HepG2 (cell line): ENCODE measurements at regions not wholly inside any gene's neighbourhood (a gene's known extent, or its start where the extent isn't known, plus 50 kb on each side); places are given as distances from the start of the nearest gene placed in this dataset.

Experiments used
- ATAC-seq: fragments of 200-7000 bp; cut with Tn5 transposase; 3 replicates; pipeline ENCODE4 v1.9.1; 2020; ENCODE audit warnings: mild to moderate bottlenecking, moderate library complexity
- BruUV-seq: library from RNA; stranded (reverse); fragments of 400-500 nt; replicated peaks from 2 replicates; lab custom pipeline; 2021; lab: Mats Ljungman, UMichigan
- CTCF ChIA-PET: fragments of 300-600 bp; formaldehyde crosslinking; extraction: SDS; loops from one replicate; lab custom pipeline; 2021; ENCODE audit warnings: low total read pairs, inconsistent platforms, low intra/inter-chr PET ratio; lab: Yijun Ruan, JAX
- POLR2A ChIA-PET: fragments of 350-600 bp; sonication (Branson Sonifier 250); formaldehyde crosslinking; loops from one replicate; lab custom pipeline; 2020; ENCODE audit warnings: antibody characterized with exemption, inconsistent platforms; lab: Yijun Ruan, JAX
- DNase-seq: peaks from one replicate; pipeline ENCODE4 v3.0.0-alpha.2; 2015; ENCODE audit warnings: low spot score
- FAIRE-seq: peaks from 3 replicates; lab custom pipeline; 2011; peaks lifted over from hg19 to GRCh38; lab: Jason Lieb, UNC
- H2AFZ ChIP-seq: one replicate; pipeline ENCODE4 v1.6.1; 2011; ENCODE audit warnings: low read length, inconsistent platforms
- H3K27ac ChIP-seq: fragments of 300-600 bp; 3 replicates; pipeline ENCODE4 v1.8.0; 2011; ENCODE audit warnings: mixed run types, mild to moderate bottlenecking, mixed read lengths, low read length, inconsistent platforms; ENCODE audit not compliant: insufficient read depth; ENCODE audit errors: extremely low read length
- H3K27me3 ChIP-seq, 2 experiments: fragments of 200-600 bp in 1 of 2; 2 replicates in 1 of 2; 3 replicates in 1 of 2; pipeline versions ENCODE4 v1.6.0 to v1.8.0; 2011; ENCODE audit warnings: low read length in 2 of 2, mild to moderate bottlenecking in 2 of 2, moderate library complexity in 2 of 2, inconsistent platforms in 1 of 2; ENCODE audit not compliant: insufficient read depth in 2 of 2, control insufficient read depth in 1 of 2
- H3K36me3 ChIP-seq, 2 experiments: fragments of 200-600 bp in 1 of 2; replicated peaks in 1 of 2; 2 replicates in 1 of 2; 3 replicates in 1 of 2; pipeline versions ENCODE4 v1.5.1 to v1.8.0; 2011; ENCODE audit warnings: low read length in 2 of 2, inconsistent platforms in 1 of 2; ENCODE audit not compliant: insufficient read depth in 2 of 2, control insufficient read depth in 1 of 2
- H3K4me1 ChIP-seq: 2 replicates; pipeline ENCODE4 v1.5.1; 2012; ENCODE audit warnings: low read length, inconsistent platforms; ENCODE audit not compliant: insufficient read depth
- H3K4me2 ChIP-seq: 2 replicates; pipeline ENCODE4 v1.6.0; 2011; ENCODE audit warnings: low read depth, low read length, inconsistent platforms
- H3K4me3 ChIP-seq, 3 experiments: fragments of 200-600 bp in 1 of 3; sonication (generic), shearing (Covaris generic) in 1 of 3; replicated peaks in 1 of 3; 2 replicates each; pipeline ENCODE4 v1.5.1; 2011 to 2016; ENCODE audit warnings: low read length in 3 of 3, inconsistent platforms in 2 of 3, low read depth in 2 of 3, mild to moderate bottlenecking in 2 of 3, control low read depth in 1 of 3, mixed read lengths in 1 of 3; ENCODE audit not compliant: insufficient read depth in 1 of 3
- H3K79me2 ChIP-seq: one replicate; pipeline ENCODE4 v1.6.1; 2011; ENCODE audit warnings: low read length, inconsistent platforms; ENCODE audit not compliant: insufficient read depth
- H3K9ac ChIP-seq: 2 replicates; pipeline ENCODE4 v1.6.0; 2011; ENCODE audit warnings: mild to moderate bottlenecking, low read depth, low read length, inconsistent platforms; ENCODE audit not compliant: insufficient read depth
- H3K9me3 ChIP-seq: 2 replicates; pipeline ENCODE4 v1.5.1; 2012; ENCODE audit warnings: mild to moderate bottlenecking, low read length
- H4K20me1 ChIP-seq: 2 replicates; pipeline ENCODE4 v1.6.0; 2011; ENCODE audit warnings: inconsistent platforms, mild to moderate bottlenecking, low read length, moderate library complexity; ENCODE audit not compliant: insufficient read depth
- CBX1 ChIP-seq: IDR thresholded peaks from one replicate; pipeline ENCODE4 v1.6.1; 2016; ENCODE audit warnings: antibody characterized with exemption, low read depth
- CBX2 ChIP-seq, 2 experiments: fragments of 200-600 bp in 1 of 2; sonication (generic); formaldehyde crosslinking in 1 of 2; IDR thresholded peaks; 2 replicates each; pipeline versions ENCODE4 v1.7.0 to v1.8.1; 2018 to 2022; ENCODE audit warnings: low read depth in 2 of 2, low read length in 1 of 2, mild to moderate bottlenecking in 1 of 2, missing genetic modification reagents in 1 of 2
- EHMT2 ChIP-seq: fragments of 200-600 bp; sonication (generic); IDR thresholded peaks from 2 replicates; pipeline ENCODE4 v1.7.0; 2017; ENCODE audit warnings: antibody characterized with exemption, low read depth, low read length, borderline replicate concordance
- FOXO1 ChIP-seq: sonication (generic); formaldehyde crosslinking; IDR thresholded peaks from 2 replicates; pipeline ENCODE4 v1.4.0; 2020; ENCODE audit warnings: missing genetic modification reagents
- NFATC3 ChIP-seq: sonication (generic); formaldehyde crosslinking; IDR thresholded peaks from 2 replicates; pipeline ENCODE4 v1.5.1; 2020; ENCODE audit warnings: mild to moderate bottlenecking, missing genetic modification reagents
- ZC3H4 ChIP-seq: sonication (generic); formaldehyde crosslinking; IDR thresholded peaks from 2 replicates; pipeline ENCODE4 v1.4.0; 2020; ENCODE audit warnings: missing genetic modification reagents, borderline replicate concordance
- ZNF260 ChIP-seq: sonication (generic); formaldehyde crosslinking; IDR thresholded peaks from 2 replicates; pipeline ENCODE4 v1.4.0; 2020; ENCODE audit warnings: missing genetic modification reagents, low read depth, mild to moderate bottlenecking, borderline replicate concordance
- ZNF564 ChIP-seq: sonication (generic); formaldehyde crosslinking; IDR thresholded peaks from 2 replicates; pipeline ENCODE4 v1.8.1; 2023; ENCODE audit warnings: mild to moderate bottlenecking, missing genetic modification reagents
- ZNF567 ChIP-seq: sonication (generic); formaldehyde crosslinking; IDR thresholded peaks from 2 replicates; pipeline ENCODE4 v1.8.1; 2023; ENCODE audit warnings: mild to moderate bottlenecking, missing genetic modification reagents, borderline replicate concordance
- ZNF660 ChIP-seq: sonication (generic); formaldehyde crosslinking; IDR thresholded peaks from 2 replicates; pipeline ENCODE4 v1.5.1; 2020; ENCODE audit warnings: mild to moderate bottlenecking, low read depth, missing genetic modification reagents, borderline replicate concordance
- ZNF713 ChIP-seq: sonication (generic); formaldehyde crosslinking; IDR thresholded peaks from 2 replicates; pipeline ENCODE4 v1.4.0; 2020; ENCODE audit warnings: mild to moderate bottlenecking, missing genetic modification reagents
- WGBS: methylation state at CpG from one replicate; pipeline ENCODE4 v1.1.6; 2017; ENCODE audit warnings: low lambda C conversion rate; 5-methylcytosine and 5-hydroxymethylcytosine counted together
- in situ Hi-C: cut with HindIII; loops from 2 replicates; pipeline ENCODE4 v1.10.0; 2017; ENCODE audit warnings: low pct_unique_long_range_greater_than_20kb; ENCODE audit not compliant: extremely low pct_ligation_motif_present
- intact Hi-C: fragments of 100-400 bp; cut with micrococcal nuclease; formaldehyde crosslinking; loops from one replicate; pipeline ENCODE4 v1.10.0; 2022; ENCODE audit not compliant: unreplicated experiment
- TF ChIP-seq, protein P1 (sequence below): IDR thresholded peaks from 2 replicates; pipeline ENCODE4 v1.6.1; 2016; ENCODE audit warnings: mild to moderate bottlenecking
- TF ChIP-seq, protein P2 (sequence below): sonication (generic); formaldehyde crosslinking; IDR thresholded peaks from 2 replicates; pipeline ENCODE4 v1.4.0; 2020; ENCODE audit warnings: missing genetic modification reagents, borderline replicate concordance
- TF ChIP-seq, protein P3 (sequence below): sonication (generic); formaldehyde crosslinking; IDR thresholded peaks from 2 replicates; pipeline ENCODE4 v1.9.0; 2021; ENCODE audit warnings: missing genetic modification reagents, mild to moderate bottlenecking, borderline replicate concordance
- TF ChIP-seq, protein P4 (sequence below): sonication (generic); formaldehyde crosslinking; IDR thresholded peaks from 2 replicates; pipeline ENCODE4 v1.5.0; 2020; ENCODE audit warnings: mild to moderate bottlenecking, missing genetic modification reagents

DNA sequence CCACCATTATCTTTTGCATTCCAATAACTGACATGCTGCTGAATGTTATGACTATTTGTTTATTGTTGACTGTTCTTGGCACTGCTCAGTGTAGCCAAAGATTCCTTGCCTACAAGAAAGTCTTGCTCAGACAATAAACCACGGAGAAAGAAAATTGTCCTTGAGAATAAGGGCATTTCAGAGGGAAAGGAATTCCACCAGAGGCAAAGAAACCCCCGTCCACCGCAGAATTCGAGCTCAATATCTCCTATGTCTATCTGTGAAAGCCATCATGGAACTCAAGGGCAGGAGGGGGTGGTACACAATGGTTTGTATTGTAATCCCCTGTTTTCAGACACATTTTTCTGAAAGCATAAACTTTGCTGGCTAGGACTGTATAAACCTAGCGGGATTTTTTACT is 70.3 kb upstream of the ADAMTS16 start:
- no peak overlapping the region for H3K9ac ChIP-seq
- intact Hi-C loops (no loop called here), in situ Hi-C loops (no loop called here)
- H3K4me3 ChIP-seq = no peak overlapping the region
- POLR2A ChIA-PET = no interaction called here
- CTCF ChIA-PET = no interaction called here
- peaks cover 0 to 14% of the 10 kb centered on the region in 2 experiments; a peak in 2 of 5 replicates for H3K27me3 ChIP-seq
- H3K4me1 ChIP-seq = no peaks in the 10 kb centered on the region
- WGBS = 2% methylated on average over 5 of the region's 5 CpGs
- DNase-seq (no peak), ATAC-seq (no peak), FAIRE-seq (no peak)
- no peaks in the 10 kb centered on the region for H3K79me2 ChIP-seq
- H4K20me1 ChIP-seq = no peaks in the 10 kb centered on the region
- H3K36me3 ChIP-seq = no peaks in the 10 kb centered on the region
- H3K4me2 ChIP-seq = no peak overlapping the region
- no peak overlapping the region for H3K27ac ChIP-seq
- no peak overlapping the region for H2AFZ ChIP-seq
- no peak for TF ChIP-seq EHMT2
- no peak for TF ChIP-seq CBX1
- TF ChIP-seq ZC3H4 (CRISPR knock-in tag) = no peak
- no peak for TF ChIP-seq ZNF567
- TF ChIP-seq CBX2 (IDR thresholded peaks at IDR 0.05; ENCODE audit: low read depth, low read length) = no peak
- no peak for TF ChIP-seq CBX2 (CRISPR knock-in tag; IDR thresholded peaks at IDR 0.05; ENCODE audit: low read depth)
- TF ChIP-seq NFATC3 = no peak
- TF ChIP-seq, protein P1, sequence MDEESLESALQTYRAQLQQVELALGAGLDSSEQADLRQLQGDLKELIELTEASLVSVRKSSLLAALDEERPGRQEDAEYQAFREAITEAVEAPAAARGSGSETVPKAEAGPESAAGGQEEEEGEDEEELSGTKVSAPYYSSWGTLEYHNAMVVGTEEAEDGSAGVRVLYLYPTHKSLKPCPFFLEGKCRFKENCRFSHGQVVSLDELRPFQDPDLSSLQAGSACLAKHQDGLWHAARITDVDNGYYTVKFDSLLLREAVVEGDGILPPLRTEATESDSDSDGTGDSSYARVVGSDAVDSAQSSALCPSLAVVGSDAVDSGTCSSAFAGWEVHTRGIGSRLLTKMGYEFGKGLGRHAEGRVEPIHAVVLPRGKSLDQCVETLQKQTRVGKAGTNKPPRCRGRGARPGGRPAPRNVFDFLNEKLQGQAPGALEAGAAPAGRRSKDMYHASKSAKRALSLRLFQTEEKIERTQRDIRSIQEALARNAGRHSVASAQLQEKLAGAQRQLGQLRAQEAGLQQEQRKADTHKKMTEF (CRISPR knock-in tag) = no peak
- TF ChIP-seq, protein P2, sequence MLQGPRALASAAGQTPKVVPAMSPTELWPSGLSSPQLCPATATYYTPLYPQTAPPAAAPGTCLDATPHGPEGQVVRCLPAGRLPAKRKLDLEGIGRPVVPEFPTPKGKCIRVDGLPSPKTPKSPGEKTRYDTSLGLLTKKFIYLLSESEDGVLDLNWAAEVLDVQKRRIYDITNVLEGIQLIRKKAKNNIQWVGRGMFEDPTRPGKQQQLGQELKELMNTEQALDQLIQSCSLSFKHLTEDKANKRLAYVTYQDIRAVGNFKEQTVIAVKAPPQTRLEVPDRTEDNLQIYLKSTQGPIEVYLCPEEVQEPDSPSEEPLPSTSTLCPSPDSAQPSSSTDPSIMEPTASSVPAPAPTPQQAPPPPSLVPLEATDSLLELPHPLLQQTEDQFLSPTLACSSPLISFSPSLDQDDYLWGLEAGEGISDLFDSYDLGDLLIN (CRISPR knock-in tag) = no peak
- TF ChIP-seq ZNF564 (CRISPR knock-in tag) = no peak
- TF ChIP-seq, protein P3, sequence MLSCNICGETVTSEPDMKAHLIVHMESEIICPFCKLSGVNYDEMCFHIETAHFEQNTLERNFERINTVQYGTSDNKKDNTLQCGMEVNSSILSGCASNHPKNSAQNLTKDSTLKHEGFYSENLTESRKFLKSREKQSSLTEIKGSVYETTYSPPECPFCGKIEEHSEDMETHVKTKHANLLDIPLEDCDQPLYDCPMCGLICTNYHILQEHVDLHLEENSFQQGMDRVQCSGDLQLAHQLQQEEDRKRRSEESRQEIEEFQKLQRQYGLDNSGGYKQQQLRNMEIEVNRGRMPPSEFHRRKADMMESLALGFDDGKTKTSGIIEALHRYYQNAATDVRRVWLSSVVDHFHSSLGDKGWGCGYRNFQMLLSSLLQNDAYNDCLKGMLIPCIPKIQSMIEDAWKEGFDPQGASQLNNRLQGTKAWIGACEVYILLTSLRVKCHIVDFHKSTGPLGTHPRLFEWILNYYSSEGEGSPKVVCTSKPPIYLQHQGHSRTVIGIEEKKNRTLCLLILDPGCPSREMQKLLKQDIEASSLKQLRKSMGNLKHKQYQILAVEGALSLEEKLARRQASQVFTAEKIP (CRISPR knock-in tag) = no peak
- TF ChIP-seq ZNF660 (CRISPR knock-in tag) = no peak
- no peak for TF ChIP-seq ZNF713
- TF ChIP-seq, protein P4, sequence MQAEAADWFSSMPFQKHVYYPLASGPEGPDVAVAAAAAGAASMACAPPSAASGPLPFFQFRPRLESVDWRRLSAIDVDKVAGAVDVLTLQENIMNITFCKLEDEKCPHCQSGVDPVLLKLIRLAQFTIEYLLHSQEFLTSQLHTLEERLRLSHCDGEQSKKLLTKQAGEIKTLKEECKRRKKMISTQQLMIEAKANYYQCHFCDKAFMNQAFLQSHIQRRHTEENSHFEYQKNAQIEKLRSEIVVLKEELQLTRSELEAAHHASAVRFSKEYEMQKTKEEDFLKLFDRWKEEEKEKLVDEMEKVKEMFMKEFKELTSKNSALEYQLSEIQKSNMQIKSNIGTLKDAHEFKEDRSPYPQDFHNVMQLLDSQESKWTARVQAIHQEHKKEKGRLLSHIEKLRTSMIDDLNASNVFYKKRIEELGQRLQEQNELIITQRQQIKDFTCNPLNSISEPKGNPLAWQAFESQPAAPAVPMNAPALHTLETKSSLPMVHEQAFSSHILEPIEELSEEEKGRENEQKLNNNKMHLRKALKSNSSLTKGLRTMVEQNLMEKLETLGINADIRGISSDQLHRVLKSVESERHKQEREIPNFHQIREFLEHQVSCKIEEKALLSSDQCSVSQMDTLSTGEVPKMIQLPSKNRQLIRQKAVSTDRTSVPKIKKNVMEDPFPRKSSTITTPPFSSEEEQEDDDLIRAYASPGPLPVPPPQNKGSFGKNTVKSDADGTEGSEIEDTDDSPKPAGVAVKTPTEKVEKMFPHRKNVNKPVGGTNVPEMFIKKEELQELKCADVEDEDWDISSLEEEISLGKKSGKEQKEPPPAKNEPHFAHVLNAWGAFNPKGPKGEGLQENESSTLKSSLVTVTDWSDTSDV (CRISPR knock-in tag) = no peak
- no peak for TF ChIP-seq FOXO1 (CRISPR knock-in tag)
- no peak for TF ChIP-seq ZNF260 (CRISPR knock-in tag)
- H3K9me3 ChIP-seq = no peaks in the 10 kb centered on the region
- BruUV-seq = no TSS peak
